ENCODE measurements at regions not wholly inside any gene's neighbourhood (a gene's known extent, or its start where the extent isn't known, plus 50 kb on each side); places are given as distances from the start of the nearest gene placed in this dataset.

GRCh38 chr1:36591278-36591677 is 108.6 kb upstream of the CSF3R start:
- ATAC-seq (ENCODE audit: poor library complexity) (no peak), DNase-seq (no peak)
- H3K27me3 Mint-ChIP-seq, result peaks cover 59% of the 10 kb centered on the region
- H3K4me1 ChIP-seq (ENCODE audit: insufficient read depth, low read length), result no peaks in the 10 kb centered on the region
- H3K36me3 ChIP-seq (ENCODE audit: insufficient read depth, low read length), result no peaks in the 10 kb centered on the region
- no peak overlapping the region for H3K27ac ChIP-seq (ENCODE audit: low read depth in 1 of 2, low read length in 2 of 2)
- H3K36me3 Mint-ChIP-seq (ENCODE audit: low read depth), result no peaks in the 10 kb centered on the region
- ChIA-PET POLR2A (no interaction called here), CTCF (no interaction called here)
- intact Hi-C loops (cut with DNase I, micrococcal nuclease), result no loop called here
- H3K27me3 ChIP-seq (ENCODE audit: control insufficient read depth in 1 of 2, insufficient read depth in 2 of 2, low read length in 2 of 2), result peaks cover 29 to 36% of the 10 kb centered on the region in 2 experiments
- H3K9me3 Mint-ChIP-seq, result no peaks in the 10 kb centered on the region
- no peak overlapping the region for H3K4me3 Mint-ChIP-seq
- no peak overlapping the region for H3K4me3 ChIP-seq (ENCODE audit: low read length)
- TF ChIP-seq CTCF (IDR thresholded peaks at IDR 0.05), result no peak
- H3K27ac Mint-ChIP-seq, result no peak overlapping the region
- no peaks in the 10 kb centered on the region for H3K9me3 ChIP-seq (ENCODE audit: control insufficient read depth in 1 of 2, insufficient read depth in 1 of 2, low read length in 2 of 2)
- H3K4me1 Mint-ChIP-seq (ENCODE audit: low read depth), result no peaks in the 10 kb centered on the region

GRCh38 chr1:36590771-36591170 is 108.1 kb upstream of the CSF3R start:
- peaks cover 28 to 36% of the 10 kb centered on the region in 2 experiments for H3K27me3 ChIP-seq (ENCODE audit: control insufficient read depth in 1 of 2, insufficient read depth in 2 of 2, low read length in 2 of 2)
- Mint-ChIP-seq H3K4me1 (ENCODE audit: low read depth) (no peaks in the 10 kb centered on the region), H3K4me3 (no peak overlapping the region), H3K27ac (no peak overlapping the region), H3K27me3 (peaks cover 61% of the 10 kb centered on the region), H3K9me3 (no peaks in the 10 kb centered on the region), H3K36me3 (ENCODE audit: low read depth) (no peaks in the 10 kb centered on the region)
- no peaks in the 10 kb centered on the region for H3K4me1 ChIP-seq (ENCODE audit: insufficient read depth, low read length)
- no peak for ATAC-seq (ENCODE audit: poor library complexity)
- H3K9me3 ChIP-seq (ENCODE audit: control insufficient read depth in 1 of 2, insufficient read depth in 1 of 2, low read length in 2 of 2), result no peaks in the 10 kb centered on the region
- H3K27ac ChIP-seq (ENCODE audit: low read depth in 1 of 2, low read length in 2 of 2), result no peak overlapping the region
- TF ChIP-seq CTCF (IDR thresholded peaks at IDR 0.05), result no peak
- no peak overlapping the region for H3K4me3 ChIP-seq (ENCODE audit: low read length)
- no peaks in the 10 kb centered on the region for H3K36me3 ChIP-seq (ENCODE audit: insufficient read depth, low read length)
- ChIA-PET POLR2A (no interaction called here), CTCF (no interaction called here)
- intact Hi-C loops (cut with DNase I, micrococcal nuclease), result no loop called here
- DNase-seq, result no peak

GRCh38 chr1:36590264-36590663 is 107.6 kb upstream of the CSF3R start:
- ChIA-PET POLR2A (no interaction called here), CTCF (no interaction called here)
- H3K4me1 ChIP-seq (ENCODE audit: insufficient read depth, low read length), result no peaks in the 10 kb centered on the region
- Mint-ChIP-seq H3K9me3 (no peaks in the 10 kb centered on the region), H3K36me3 (ENCODE audit: low read depth) (no peaks in the 10 kb centered on the region), H3K27me3 (peaks cover 62% of the 10 kb centered on the region), H3K27ac (no peak overlapping the region), H3K4me1 (ENCODE audit: low read depth) (no peaks in the 10 kb centered on the region), H3K4me3 (no peak overlapping the region)
- no peaks in the 10 kb centered on the region for H3K9me3 ChIP-seq (ENCODE audit: control insufficient read depth in 1 of 2, insufficient read depth in 1 of 2, low read length in 2 of 2)
- no peak overlapping the region for H3K4me3 ChIP-seq (ENCODE audit: low read length)
- H3K27ac ChIP-seq (ENCODE audit: low read depth in 1 of 2, low read length in 2 of 2), result no peak overlapping the region
- ATAC-seq (ENCODE audit: poor library complexity) (no peak), DNase-seq (no peak)
- no peak for TF ChIP-seq CTCF (IDR thresholded peaks at IDR 0.05)
- intact Hi-C loops (cut with DNase I, micrococcal nuclease), result no loop called here
- no peaks in the 10 kb centered on the region for H3K36me3 ChIP-seq (ENCODE audit: insufficient read depth, low read length)
- peaks cover 27 to 36% of the 10 kb centered on the region in 2 experiments for H3K27me3 ChIP-seq (ENCODE audit: control insufficient read depth in 1 of 2, insufficient read depth in 2 of 2, low read length in 2 of 2)

Data from CD4-positive, alpha-beta T cell (primary cell).